NCI-H1092 (cell line): ENCODE measurements at regions not wholly inside any gene's neighbourhood (a gene's known extent, or its start where the extent isn't known, plus 50 kb on each side); places are given as distances from the start of the nearest gene placed in this dataset.

Experiments
- DNase-seq: peaks from one replicate; lab custom pipeline; 2025; lab: John Stamatoyannopoulos, UW

DNA sequence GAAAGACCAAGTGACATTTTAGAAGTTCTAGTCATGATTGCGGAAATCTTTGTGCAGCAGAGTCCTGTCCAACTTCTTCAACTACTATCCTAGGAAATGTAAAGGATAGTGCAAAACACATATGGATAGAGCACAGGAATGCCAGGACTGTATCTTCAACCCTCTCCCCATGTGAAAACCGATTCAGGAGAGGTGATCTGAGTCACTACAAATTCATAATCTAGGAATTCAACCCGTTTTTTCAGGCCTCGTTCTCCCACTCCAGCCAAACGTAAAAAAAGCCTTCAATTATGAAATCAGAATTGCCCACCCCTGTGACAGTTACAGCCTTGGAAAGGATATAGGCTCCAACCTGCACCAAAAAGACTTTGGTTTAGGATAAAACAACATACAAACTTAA, 52.9 kb upstream of the RGS1 start:
- no peak for DNase-seq

- DNase-seq, result no peak
Measured at GRCh38 chr1:192524223-192524622, 51.4 kb upstream of the RGS1 start.
